GM19372 (cell line): ENCODE measurements at regions not wholly inside any gene's neighbourhood (a gene's known extent, or its start where the extent isn't known, plus 50 kb on each side); places are given as distances from the start of the nearest gene placed in this dataset.
"Not testable (repeated sequence)": the region's sequence is repeated elsewhere in the genome, so short reads cannot be mapped to it uniquely, and the experiment has no call there.

Source experiments
- ATAC-seq: cut with Tn5 transposase; IDR thresholded peaks from one replicate; pipeline ENCODE4 v1.9.1; 2021; ENCODE audit warnings: mild to moderate bottlenecking, low read depth, moderate library complexity; ENCODE audit not compliant: unreplicated experiment

DNA sequence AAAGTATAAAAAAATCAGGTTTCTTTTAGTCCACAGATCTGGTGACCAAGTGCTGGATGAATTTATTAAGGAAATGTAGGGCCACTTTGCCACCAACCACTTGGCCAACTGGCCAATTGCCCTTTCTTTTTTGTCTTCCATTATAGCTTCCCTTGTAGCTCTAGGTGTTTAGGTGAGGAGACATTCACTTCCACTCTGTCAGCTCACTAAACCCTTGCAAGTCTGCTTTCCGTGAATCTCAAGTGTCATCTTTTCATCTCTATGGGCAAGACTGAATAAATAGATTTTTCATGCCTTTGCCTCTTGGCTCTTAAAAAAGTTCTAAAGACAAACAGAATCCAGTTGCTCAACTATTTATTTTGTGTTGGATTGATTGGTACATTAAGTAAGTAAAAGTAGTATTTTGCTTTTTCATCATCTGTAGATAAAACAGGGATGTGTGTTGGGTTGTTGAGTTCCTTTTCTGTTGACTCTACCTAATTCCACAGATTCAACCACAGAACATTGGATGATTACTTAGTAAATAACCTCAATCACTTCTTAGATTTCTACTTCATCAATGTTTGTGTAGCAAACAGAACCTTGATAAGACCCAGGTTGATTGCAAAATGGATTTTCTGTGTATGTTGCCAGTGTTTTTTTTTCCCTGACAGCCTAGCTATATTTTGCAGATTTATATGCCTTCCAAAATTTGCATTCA lies 68.1 kb upstream of the GRXCR1 start:
- no peak for ATAC-seq

DNA sequence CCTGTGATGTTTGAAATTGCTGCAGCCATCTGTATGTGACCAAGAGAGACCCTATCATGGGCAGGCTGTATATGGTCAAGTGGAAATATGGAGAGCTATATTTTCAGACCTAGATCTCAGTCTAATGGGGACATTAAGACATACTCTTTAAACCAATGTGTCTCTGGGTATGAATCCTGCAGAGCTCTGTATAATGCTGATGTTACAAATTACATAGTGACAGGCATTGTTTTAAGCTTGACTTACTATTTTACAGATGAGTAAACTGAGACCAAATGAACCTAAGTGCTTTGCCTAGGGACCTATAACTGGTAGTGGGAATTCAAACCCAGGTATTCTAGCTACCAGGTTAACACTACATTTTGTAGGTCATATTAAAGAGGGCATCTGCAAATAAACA lies 71.3 kb upstream of the GRXCR1 start:
- ATAC-seq: no peak

DNA sequence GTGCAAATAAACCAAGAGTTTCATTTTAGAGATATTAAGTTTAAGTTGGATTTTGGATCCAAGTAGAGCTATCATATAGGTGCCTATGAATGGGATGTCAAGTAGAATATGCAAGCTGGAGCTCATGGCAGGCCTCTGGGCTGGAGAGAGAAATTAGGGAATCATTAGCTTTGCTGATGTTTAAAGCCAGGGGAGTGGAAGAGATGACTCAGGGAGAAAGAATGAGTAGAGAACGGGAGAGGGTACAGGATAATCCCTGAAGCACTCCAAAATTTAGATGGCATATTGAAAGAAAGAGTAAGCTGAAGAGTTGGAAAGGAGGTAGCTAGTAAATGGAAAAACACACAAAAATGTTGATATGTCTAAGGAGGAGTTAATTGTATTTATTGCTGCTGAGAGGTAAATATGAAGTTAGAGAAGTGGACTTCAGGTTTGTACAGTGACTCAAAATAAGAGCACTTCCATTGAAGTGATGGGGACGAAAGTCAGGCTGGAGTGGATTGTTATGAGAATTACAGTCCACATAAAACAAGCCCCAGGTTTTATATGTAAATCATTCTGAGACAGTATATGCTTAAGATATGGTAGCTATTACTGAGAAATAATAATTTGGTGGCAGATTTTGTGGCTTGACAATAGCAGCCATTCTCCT lies 72.5 kb upstream of the GRXCR1 start:
- ATAC-seq: no peak

DNA sequence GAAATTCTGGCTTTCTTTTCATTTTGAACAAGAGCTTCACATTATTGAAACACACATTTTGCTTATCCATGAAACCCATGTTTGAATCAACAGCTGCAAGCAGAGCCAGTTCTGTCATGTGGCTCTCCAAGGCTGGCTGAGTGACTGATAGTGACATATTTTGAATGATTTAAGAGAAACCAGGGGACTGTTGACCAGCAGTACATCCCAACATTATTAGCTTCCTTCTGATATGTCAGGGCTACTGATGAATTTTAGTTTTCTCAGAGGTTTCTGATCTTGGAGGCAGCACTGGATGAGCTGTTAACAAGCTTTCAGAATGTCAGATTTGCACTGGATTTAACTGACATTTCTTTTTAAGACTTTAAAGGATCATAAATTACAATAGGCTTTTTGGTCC lies 74.6 kb upstream of the GRXCR1 start:
- ATAC-seq: no peak

DNA sequence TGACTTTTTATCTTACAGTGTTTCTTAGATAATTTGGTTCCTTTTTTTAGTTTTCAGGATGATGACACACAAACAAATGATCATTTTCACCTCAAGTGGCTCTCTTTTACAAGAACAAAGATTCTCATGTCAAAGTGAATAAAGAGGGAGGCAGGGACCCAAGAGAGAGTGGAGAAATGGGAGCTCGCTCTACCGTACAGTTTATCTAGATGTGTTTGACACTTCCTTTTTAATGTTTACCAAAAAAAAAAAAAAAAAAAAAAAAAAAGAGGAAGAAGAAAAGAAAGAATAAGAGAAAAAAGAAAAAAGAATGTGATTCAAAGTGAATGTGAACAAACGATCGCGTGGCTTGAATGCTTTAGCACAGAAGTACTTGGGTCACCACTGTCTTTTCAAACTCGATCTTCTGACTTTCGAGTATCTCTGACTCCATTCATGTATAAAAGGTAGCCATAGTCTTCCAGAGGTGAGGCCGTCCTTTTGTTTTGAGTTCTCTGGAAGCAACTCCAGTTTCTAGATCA lies 75.6 kb upstream of the GRXCR1 start:
- ATAC-seq: no peak

DNA sequence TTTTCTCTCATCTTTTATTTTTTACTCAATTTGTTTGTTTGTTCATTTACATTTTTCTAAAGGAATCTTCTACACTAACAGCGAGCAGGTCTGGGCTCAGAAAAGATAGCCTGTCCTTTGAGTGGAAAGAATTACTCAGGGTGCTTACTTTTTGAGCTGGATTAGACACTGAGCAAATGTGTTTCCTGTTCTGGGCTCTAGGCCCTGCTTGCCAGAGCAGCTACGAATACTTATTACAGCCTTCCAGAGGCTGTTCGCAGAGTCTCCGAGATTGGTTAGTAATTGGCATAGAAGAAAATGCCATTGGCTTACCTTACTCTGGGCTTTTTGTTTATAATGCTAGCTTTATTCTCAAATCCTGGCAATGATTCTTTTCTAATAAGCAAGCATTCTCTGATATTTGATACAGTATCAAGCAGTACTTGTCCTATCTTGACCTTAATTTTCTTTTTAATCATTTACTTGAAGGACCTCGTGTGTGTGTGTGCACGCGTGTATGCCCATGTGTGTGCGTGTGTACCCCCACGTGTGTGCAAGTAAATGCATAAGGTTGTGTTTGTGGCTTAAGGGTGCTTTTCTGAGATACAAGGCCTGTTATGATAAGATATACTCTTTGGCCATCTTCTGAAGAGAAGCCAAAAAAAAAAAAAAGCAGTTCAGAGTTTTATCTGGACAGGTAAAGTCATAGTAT lies 76.2 kb upstream of the GRXCR1 start:
- ATAC-seq: no peak

DNA sequence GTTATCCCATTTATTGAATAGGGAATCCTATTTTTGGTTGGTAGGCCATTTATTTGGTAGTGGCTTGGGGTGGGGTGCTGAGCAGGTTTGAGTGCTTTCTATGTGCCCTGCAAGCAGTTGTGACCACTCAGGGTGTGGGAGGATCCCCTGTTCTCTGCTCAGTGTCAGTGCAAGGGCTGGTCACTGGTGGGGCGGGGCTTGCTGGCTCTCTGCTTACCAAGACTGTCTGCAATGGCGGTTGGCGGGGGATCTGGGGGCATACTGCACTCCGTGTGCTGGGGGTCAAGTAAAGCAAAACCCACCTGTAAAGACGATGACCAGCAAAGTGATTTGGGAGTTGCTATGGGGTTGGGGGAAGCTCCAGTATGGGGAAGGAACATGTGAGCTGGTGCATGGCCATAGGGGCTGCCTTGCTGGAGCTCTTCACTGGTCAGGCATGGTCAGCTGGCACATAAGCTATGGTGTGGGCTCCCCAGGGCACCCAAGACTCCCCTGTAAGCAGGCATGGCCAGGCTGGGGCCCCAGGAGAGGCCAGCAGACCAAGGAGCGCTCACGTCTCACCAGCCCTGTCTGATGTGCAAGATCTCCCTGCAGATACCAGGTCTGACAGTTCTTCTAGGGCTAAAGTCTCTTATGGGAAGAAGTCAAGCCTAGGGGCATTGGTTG lies 83.0 kb upstream of the GRXCR1 start:
- no peak for ATAC-seq

DNA sequence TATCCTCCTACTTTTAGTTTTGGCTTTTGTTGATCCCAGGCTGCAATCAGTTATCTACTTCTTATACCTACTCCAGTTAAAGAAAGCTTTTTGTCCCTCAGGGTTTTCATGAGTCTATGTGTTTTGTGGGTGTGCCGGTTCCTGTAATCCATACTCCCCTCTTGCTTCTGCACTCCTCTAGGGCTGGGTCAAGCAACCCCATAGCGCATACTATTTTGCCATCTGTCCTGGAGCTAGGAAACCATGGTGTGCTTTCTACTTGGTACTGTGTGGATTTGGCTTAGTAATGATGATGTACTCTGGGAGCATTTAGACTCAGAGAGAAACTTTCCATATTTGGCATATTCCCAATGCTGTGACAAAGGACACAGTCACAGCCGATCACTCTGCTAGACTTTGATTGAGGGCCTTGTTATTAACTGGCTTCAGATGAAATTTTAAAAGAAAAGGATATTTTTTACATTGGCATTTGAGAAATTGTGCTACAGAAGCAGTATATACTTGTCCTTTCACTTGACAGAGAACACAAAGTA lies 86.1 kb upstream of the GRXCR1 start:
- ATAC-seq: no peak

DNA sequence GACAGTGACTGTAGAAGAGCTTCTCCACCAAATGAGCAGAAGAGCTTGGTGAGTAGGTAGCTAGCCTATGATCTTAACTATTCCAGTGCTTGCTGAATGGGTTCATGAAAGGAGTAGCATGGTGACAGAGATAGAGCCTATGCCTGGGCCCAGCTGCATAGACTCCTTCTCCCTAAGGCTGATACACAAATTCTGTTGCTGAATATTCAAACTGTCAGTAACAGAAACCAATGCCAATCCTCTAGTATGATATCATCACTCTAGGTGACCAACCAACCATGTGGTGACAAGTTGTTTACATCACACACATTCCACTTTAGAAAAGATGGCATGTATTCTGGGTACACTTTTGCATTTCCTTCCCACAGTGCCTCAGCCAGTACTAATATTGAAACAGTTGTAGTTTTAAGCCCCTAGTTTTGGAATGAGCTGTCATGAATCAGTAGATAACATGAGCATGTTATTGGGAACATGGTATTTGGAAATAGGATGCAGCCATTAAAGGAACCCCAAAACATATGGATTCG lies 103.4 kb upstream of the GRXCR1 start:
- no peak for ATAC-seq

DNA sequence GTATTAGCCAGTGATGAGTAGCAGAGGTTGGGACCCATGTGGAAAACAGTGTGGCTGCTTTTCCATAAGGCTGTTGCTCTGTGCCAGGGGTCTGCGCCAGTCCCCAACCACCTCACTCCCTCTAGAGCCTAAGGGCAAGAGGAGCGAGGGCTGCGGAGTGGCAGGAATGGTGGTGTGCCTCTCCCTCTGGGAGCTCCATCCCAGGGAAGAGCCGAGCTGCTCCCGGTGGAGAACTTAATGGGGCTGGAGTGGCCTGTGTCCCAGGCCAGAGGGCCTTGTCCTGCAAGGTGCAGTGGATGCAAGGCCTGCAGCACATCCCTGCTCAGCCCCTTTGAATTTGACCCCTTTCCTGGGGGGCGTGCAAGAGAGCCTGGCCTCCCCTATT lies 105.4 kb upstream of the GRXCR1 start:
- no peak for ATAC-seq

DNA sequence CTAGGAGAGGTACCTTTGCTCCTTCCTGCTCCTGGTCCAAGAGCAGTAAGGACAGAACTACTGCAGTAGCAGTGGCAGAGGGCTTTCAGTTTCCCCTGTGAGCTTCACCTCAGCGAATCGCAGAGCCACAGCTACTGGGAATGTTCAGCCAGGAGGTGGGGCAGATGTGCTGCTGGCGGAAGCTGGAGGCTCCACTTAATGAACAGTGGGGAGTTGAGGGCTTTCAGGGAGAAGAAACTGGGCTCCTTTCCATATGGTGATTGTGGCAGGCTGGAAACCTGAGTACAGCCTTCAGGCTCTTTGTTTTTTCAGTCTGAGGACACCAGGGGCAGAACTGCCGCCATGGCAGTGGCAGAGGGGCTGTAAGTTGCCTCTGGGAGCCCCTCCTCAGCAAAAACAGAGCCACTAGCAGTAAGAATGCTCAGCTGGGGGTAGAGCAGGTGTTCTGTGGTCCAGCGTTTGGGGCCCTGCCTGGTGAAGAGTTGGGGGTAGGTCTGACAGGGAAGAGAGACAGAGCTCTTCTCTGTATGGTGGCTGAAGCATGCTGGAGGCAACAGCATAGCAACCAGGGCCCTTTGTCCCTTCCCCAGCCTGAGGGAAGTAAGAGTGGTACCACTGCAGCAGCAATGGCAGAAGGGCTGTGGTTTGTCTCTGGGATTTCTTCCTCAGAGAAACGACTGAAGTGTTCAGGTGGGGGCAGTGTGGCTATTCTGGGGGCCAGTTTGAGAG lies 106.0 kb upstream of the GRXCR1 start:
- no peak for ATAC-seq

DNA sequence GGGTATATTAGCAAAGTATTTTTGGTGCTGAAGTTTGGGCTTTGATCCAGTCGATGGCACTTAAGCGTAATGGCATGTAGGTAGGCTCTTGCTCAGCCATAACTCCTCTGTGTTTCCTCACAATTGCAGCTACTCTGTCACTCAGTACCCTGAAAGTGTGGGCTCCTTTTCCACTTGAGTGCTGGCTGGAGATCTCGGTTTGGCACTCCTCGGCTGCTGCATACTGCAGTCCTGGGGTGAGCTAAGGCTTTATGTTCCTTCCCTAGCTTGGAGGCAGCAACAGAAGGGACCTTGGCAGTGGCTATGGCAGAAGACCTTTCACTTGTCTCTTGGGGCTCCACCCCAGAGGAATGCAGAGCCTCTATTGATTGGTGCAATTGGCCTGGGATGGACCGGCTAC lies 106.7 kb upstream of the GRXCR1 start:
- ATAC-seq: no peak

DNA sequence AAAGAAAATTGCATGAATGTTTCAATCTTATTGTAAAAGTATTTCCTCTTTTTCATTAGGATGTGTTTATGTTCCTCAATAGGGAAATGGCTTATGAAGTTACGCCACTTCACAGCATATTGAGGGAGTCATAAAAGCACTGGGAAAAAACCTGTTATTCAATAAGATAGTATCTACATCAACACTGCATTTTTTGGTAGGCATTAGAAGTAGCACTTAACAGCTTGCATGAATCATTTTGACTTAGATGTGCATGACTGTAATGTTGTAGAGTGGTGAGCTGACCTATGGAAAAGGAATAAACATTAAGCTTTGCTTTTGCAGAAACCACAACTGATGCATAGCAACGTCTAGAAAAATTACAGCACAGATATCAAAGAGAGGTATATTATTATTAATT lies 111.2 kb upstream of the GRXCR1 start:
- ATAC-seq: no peak

DNA sequence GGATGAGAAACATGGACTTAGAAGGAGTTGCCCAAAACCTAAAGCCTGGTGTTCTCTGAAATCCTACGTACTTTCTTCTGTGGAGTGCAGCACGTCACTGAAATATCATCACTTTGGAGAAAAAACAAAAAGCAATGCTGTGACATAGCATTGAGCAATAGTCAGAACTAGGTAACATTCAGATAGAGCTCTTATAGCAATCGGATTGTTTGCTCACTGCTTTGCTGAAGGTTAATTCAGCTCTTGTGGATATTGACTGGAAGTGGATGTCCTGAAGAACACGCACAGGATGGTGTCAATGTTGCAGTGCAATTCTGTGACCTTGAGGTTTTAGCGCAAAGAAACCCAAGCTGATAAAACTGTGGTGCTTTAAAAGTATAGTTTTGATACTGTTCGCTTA lies 114.2 kb upstream of the GRXCR1 start:
- no peak for ATAC-seq

DNA sequence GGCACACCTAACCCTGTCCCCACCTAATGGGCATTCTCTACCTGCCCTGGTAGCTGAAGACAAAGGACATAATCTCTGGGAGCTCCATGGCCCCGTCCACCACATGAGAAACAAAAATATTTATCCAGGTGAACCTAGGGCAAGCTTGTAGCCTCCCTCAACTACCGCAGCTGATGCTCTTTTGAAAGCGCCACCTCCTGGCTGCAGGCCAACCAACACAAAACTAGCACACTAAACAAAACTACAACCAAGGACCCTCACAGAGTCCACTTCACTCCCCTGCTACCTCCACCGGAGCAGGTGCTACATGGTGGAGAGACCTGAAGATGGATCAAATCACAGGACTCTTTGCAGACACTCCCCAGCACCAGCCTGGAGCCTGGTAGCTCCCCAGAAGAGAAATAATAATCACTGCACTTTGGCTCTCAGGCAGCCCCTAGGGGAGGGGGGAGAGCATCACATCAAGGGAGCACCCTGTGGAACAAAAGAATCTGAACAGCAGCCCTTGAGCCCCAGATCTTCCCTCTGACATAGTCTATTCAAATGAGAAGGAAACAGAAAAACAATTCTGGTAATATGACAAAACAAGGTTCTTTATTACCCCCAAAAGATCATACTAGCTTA lies 111.3 kb upstream of the ATP8A1 start:
- no peak for ATAC-seq

DNA sequence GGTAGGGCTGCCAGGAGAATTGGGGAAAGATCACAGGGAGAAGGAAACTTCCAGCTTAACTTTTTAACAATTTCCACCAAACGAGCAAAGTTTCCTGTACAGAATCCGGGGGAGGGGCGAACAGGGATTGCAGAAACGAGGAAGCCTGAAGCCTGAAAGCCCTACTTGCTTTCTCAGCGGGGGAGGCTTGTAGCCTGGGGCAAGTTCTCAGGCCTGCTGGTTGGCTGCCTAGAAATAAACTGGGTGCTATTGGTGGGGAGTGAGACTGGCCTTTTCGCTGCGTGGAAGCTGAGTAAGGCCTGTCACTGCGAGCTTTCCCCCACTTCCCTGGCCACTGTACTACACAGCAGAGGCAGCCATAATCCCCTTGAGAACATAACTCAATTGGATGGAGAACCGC lies 110.8 kb upstream of the ATP8A1 start:
- no peak for ATAC-seq

DNA sequence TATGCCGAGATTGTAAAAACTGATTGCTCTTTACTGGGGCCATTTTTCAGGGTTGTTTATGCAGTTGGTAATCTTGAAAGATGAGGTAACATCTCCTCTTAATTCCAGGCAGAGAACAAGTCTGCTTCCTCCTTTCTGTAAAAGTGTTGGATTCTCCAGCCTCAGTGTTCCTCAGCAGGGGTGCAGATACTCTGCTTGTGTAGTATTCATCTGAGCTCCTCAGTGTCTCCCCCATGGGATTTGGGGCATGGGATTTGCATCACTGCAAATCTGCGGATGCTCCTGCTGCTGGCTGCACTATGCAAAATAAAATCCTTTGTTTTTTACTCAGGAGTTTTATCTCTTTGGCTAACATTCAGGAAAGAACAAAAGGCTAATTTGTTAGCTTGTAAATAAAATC lies 104.9 kb upstream of the ATP8A1 start:
- ATAC-seq: no peak

DNA sequence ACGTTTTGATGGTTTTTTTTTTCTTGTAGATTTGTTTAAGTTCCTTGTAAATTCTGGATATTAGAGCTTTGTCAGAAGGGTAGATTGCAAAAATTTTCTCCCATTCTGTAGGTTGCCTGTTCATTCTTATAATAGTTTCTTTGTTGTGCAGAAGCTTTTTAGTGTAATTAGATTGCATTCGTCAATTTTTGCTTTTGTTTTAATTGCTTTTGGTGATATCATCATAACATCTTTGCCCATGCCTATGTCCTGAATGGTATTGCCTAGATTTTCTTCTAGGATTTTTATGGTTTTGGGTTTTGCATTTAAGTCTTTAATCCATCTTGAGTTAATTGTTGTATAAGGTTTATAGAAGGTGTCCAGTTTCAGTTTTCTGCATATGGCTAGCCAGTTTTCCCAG lies 98.1 kb upstream of the ATP8A1 start:
- not testable (repeated sequence) for ATAC-seq

DNA sequence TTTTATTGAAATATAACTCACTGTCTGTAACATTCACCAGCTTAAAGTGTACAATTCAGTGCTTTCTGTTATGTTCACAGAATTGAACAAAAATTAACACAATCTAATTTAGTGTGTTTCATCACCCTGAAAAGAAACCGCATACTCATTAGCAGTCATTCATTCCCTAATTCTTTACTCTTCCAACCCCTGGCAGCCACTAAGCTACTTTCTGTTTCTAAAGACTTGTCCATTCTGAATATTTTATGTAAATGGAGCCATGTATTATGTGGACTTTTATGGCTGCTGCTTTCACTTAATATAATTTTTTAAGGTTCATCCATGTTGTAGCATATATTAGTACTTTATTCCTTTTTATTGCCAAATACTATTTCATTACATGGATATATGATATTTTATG lies 94.7 kb upstream of the ATP8A1 start:
- no peak for ATAC-seq

DNA sequence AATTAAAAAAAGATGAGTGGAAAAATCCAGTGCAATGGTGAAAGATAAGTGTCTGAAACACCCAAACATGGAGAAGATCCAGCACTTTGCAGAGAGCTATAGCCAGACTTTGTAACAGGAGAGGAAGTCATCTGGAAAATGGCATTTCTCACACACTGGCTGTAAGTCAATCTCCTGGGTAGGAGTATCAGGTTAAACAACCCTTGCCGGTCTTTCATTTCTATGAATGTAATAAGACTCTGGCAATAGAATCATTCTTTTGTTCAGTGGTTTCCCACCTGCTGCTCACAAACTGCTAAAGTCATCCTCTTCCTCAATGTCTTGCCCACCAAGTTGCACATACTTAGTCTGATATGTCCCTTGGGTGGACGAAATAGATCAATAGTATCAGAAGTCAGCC lies 94.0 kb upstream of the ATP8A1 start:
- no peak for ATAC-seq
